ENCODE measurements at regions not wholly inside any gene's neighbourhood (a gene's known extent, or its start where the extent isn't known, plus 50 kb on each side); places are given as distances from the start of the nearest gene placed in this dataset.

DNA sequence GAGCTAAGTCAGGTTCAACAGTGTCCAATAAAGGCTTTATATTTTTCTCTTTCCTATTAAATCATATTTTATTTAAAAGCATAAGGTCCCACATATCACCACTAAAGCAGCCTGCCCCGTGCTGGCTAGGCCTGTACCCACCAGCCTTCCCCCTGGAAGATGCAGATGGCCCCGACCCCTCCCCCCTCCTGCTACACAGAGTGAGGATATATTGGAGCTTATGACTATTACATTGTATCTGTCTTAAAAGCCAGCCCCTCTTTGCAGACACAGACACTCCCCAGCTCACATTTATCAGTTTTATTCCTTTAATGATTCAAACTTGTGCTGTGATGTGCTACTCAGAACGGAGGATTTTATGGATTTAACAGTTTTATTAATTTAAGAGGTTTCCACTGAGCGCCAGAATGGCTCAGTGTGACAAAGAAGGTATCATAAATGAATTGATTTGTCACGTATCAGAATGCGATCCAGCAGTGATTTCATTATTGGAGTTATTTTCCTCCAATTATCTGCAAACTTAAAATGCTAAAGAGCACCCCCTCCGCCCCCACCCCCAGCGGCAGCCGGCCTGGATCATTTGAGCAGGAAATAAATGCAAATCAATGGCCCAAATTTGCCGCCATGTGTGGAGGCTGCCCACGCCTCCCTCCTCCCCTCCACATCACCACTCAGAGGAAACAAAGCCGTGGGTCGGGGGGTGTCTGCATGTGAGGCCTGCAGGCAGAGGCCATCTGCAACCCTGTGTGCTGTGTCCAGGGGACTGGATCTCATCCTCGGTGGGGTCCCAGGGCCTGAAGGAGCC lies 72.6 kb upstream of the ZMIZ1 start:
- DNase-seq (ENCODE audit: extremely low read depth, low read depth): no peak
- no peak overlapping the region for H3K4me3 ChIP-seq (replicated peaks; ENCODE audit: low read depth, low read length)
- TF ChIP-seq, protein P1, sequence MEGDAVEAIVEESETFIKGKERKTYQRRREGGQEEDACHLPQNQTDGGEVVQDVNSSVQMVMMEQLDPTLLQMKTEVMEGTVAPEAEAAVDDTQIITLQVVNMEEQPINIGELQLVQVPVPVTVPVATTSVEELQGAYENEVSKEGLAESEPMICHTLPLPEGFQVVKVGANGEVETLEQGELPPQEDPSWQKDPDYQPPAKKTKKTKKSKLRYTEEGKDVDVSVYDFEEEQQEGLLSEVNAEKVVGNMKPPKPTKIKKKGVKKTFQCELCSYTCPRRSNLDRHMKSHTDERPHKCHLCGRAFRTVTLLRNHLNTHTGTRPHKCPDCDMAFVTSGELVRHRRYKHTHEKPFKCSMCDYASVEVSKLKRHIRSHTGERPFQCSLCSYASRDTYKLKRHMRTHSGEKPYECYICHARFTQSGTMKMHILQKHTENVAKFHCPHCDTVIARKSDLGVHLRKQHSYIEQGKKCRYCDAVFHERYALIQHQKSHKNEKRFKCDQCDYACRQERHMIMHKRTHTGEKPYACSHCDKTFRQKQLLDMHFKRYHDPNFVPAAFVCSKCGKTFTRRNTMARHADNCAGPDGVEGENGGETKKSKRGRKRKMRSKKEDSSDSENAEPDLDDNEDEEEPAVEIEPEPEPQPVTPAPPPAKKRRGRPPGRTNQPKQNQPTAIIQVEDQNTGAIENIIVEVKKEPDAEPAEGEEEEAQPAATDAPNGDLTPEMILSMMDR (IDR thresholded peaks at IDR 0.05; ENCODE audit: low read depth, low read length, missing control alignments): no peak

DNA sequence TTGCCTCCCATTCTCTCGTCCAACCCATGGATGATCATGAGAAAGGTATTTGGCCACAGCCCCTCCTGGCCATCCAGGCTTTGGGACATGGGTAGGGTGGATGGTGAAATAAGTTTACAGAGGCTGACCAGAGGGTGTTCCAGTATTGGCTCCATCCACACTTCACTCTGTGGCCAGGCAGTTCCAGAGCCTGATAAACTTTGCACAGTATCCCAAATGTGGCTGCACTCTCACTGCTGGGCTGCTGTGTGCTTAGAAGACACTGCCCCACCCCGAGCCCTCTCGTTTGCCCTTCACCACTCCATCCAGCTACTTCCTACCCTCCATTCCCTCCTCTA lies 72.0 kb upstream of the ZMIZ1 start:
- no peak for DNase-seq (ENCODE audit: extremely low read depth, low read depth)
- TF ChIP-seq, protein P1 (IDR thresholded peaks at IDR 0.05; ENCODE audit: low read depth, low read length, missing control alignments): no peak

DNA sequence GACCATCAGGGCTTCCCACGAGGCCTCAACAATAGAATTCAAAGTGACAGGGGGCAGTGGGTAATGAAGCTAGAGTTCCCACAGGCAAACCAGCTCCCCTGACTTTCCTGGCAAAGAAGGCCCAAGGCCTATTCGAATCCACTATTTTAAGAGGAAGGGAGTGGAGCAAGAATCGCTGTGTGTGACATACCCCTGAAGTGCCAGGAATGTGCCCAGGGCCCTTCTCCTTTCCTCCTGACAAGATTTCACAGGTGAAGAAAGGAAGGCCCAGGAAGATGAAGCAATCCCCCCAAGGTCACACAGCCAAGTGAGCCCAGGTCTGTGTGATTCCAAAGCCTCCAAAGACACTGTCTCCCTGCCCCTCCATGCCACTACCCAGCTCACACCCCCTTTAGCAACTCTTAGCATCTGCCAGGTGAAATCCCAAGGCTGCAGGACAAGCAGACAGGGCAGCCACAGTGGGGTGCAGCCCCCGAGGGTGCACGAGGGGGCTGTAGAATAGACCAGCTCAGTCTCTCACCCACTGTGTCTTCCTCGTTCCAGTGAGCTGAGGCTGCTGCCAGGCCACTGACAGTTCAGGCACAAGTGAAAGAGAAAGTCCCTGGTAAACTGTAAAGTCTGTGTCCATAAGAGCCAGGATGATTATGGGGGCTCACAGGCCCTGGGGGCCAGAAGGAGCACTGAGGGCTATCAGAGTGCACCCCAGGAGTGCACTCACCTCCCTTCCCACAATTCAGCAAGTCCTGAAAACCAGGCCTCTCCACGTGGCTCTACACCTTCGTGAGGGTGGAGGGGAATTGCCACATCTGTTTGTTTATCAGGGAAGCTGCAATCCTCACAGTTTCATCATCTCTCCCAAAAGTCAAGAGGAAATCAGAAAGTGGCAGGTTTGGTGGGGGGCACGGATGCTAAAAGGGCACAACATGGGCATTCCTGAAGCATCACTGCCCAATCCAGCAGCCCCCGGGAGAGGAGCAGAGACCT lies 70.8 kb upstream of the ZMIZ1 start:
- TF ChIP-seq, protein P1 (IDR thresholded peaks at IDR 0.05; ENCODE audit: low read depth, low read length, missing control alignments): no peak
- DNase-seq (ENCODE audit: extremely low read depth, low read depth): no peak
- H3K4me3 ChIP-seq (replicated peaks; ENCODE audit: low read depth, low read length): no peak overlapping the region

More for the DNA sequence above, 72.0 kb upstream of the ZMIZ1 start:
- no peak overlapping the region for H3K4me3 ChIP-seq (replicated peaks; ENCODE audit: low read depth, low read length)

DNA sequence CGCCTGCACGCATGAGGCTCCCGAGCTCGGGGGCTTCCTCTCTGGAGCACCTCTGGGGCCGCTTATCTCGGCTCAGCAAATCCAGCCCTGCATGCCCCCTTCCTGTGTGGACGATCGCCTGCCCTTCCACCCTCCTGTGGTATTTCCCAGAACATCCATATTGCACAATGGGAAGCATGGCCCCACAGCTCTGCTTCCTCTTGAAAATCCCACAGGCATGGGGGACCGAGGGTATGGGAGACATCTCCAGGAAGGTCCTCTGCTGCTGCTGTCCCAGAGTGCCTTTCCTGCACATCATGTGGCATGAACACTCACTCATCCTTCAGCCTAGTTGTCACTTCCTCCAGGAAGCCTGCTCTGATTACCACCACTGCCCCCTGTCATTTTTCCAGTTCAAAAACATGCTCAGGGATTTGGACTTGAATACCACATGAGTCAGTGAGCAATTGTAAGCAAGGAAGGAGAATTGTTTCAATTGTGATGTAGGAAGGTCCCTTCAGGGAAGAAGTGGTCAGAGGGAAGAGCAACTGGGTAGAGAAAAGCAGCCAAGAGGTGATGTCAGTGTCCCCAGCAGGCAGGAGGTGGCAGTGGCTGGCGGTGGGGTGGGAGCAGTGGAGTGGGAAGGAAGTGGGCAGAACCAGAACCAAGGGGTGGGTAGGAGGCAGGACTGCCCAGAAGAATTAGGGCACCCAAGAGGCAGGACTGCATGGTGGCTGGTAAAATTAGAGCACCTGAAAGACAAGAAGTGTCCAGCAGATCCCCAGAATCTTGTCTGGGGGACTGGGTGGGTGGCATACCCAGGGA lies 67.5 kb upstream of the ZMIZ1 start:
- no peak for DNase-seq (ENCODE audit: extremely low read depth, low read depth)
- TF ChIP-seq, protein P1 (IDR thresholded peaks at IDR 0.05; ENCODE audit: low read depth, low read length, missing control alignments): no peak
- no peak overlapping the region for H3K4me3 ChIP-seq (replicated peaks; ENCODE audit: low read depth, low read length)

DNA sequence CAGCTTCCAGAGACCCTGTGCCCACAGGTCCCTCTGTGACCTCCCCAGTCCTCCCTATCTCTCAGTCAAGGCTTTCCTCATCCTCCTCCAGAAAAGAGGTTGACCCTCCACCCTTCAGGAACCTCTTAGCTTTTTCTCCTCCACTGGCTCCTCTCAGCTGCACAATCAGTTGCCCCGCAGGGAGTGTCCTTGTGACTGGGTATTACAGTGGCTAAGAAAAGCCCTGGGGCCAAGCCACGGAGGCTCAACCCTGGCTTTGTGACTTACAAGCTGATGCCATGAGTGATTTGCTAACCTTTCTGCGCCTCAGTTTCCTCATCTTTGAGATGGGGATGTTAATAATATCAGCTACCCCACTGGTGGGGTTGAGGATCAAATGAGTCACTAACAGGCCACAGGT lies 66.4 kb upstream of the ZMIZ1 start:
- no peak for DNase-seq (ENCODE audit: extremely low read depth, low read depth)
- TF ChIP-seq, protein P1 (IDR thresholded peaks at IDR 0.05; ENCODE audit: low read depth, low read length, missing control alignments): no peak

More for the DNA sequence above, 66.4 kb upstream of the ZMIZ1 start:
- no peak overlapping the region for H3K4me3 ChIP-seq (replicated peaks; ENCODE audit: low read depth, low read length)
